ENCODE measurements at regions not wholly inside any gene's neighbourhood (a gene's known extent, or its start where the extent isn't known, plus 50 kb on each side); places are given as distances from the start of the nearest gene placed in this dataset.

DNA sequence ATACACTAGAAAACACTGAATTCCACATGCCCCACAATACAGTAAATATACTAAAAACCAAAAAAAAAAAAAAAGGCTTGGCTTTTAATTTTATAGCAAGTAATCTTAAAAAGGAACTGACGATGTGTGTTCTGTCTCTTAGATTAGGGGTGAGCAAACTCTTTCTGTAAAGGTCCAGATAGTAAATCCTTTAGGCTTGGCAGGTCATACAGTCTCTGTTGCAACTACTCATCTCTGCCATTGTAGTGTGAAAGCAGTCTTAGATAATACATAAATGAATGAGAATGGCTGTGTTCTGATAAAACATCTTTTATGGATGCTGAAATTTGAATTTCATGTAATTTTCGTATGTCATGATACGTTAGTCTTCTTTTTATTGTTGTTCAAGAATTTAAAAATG lies 150.2 kb downstream of the SLC30A10 start:
- TF ChIP-seq PPARA (CRISPR knock-in tag; IDR thresholded peaks at IDR 0.05; ENCODE audit: borderline replicate concordance), result no peak
- TF ChIP-seq, protein P1, sequence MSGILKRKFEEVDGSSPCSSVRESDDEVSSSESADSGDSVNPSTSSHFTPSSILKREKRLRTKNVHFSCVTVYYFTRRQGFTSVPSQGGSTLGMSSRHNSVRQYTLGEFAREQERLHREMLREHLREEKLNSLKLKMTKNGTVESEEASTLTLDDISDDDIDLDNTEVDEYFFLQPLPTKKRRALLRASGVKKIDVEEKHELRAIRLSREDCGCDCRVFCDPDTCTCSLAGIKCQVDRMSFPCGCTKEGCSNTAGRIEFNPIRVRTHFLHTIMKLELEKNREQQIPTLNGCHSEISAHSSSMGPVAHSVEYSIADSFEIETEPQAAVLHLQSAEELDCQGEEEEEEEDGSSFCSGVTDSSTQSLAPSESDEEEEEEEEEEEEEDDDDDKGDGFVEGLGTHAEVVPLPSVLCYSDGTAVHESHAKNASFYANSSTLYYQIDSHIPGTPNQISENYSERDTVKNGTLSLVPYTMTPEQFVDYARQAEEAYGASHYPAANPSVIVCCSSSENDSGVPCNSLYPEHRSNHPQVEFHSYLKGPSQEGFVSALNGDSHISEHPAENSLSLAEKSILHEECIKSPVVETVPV (CRISPR knock-in tag; IDR thresholded peaks at IDR 0.05), result no peak
- TF ChIP-seq ZFP30 (CRISPR knock-in tag; IDR thresholded peaks at IDR 0.05), result no peak
- TF ChIP-seq CREB5 (CRISPR knock-in tag; IDR thresholded peaks at IDR 0.05; ENCODE audit: low read depth), result no peak
- TF ChIP-seq TOX (CRISPR knock-in tag; IDR thresholded peaks at IDR 0.05; ENCODE audit: borderline replicate concordance), result no peak
- TF ChIP-seq, protein P2, sequence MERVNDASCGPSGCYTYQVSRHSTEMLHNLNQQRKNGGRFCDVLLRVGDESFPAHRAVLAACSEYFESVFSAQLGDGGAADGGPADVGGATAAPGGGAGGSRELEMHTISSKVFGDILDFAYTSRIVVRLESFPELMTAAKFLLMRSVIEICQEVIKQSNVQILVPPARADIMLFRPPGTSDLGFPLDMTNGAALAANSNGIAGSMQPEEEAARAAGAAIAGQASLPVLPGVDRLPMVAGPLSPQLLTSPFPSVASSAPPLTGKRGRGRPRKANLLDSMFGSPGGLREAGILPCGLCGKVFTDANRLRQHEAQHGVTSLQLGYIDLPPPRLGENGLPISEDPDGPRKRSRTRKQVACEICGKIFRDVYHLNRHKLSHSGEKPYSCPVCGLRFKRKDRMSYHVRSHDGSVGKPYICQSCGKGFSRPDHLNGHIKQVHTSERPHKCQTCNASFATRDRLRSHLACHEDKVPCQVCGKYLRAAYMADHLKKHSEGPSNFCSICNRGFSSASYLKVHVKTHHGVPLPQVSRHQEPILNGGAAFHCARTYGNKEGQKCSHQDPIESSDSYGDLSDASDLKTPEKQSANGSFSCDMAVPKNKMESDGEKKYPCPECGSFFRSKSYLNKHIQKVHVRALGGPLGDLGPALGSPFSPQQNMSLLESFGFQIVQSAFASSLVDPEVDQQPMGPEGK (CRISPR knock-in tag; IDR thresholded peaks at IDR 0.05; ENCODE audit: borderline replicate concordance), result no peak
- TF ChIP-seq RARB (CRISPR knock-in tag; IDR thresholded peaks at IDR 0.05), result no peak

Measured in SK-N-SH treated with all-trans-retinoic acid at 6 μM for 48 hours (cell line).